ENCODE measurements at regions not wholly inside any gene's neighbourhood (a gene's known extent, or its start where the extent isn't known, plus 50 kb on each side); places are given as distances from the start of the nearest gene placed in this dataset.

DNA sequence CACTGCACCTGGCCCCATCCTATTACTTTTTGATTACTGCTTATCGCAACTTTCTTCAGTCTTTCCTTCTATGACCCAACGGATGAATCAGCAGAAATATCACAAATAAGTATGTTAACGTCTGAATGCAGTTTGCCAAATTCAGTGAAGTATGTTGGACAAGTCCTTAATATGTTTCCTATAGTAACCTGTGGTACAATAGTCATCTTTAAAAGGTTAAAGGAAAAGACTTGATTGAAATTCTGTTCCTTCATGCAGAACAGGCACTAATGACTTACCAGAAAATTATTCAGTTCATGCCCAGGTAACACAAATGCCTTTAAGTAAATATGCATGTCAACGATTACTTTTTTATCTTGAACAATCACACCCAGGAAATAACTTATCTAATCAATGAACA lies 242.6 kb downstream of the KCTD12 start:
- 78 to 81% methylated on average over 4 of the region's 4 CpGs for WGBS, 2 donors
- intact Hi-C loops (cut with DNase I; ENCODE audit: low total_unique reads): no loop called here
- no peak for DNase-seq (ENCODE audit: low spot score in 2 of 2)
- no peak for TF ChIP-seq POLR2A (IDR thresholded peaks at IDR 0.05)
- TF ChIP-seq, protein P1, sequence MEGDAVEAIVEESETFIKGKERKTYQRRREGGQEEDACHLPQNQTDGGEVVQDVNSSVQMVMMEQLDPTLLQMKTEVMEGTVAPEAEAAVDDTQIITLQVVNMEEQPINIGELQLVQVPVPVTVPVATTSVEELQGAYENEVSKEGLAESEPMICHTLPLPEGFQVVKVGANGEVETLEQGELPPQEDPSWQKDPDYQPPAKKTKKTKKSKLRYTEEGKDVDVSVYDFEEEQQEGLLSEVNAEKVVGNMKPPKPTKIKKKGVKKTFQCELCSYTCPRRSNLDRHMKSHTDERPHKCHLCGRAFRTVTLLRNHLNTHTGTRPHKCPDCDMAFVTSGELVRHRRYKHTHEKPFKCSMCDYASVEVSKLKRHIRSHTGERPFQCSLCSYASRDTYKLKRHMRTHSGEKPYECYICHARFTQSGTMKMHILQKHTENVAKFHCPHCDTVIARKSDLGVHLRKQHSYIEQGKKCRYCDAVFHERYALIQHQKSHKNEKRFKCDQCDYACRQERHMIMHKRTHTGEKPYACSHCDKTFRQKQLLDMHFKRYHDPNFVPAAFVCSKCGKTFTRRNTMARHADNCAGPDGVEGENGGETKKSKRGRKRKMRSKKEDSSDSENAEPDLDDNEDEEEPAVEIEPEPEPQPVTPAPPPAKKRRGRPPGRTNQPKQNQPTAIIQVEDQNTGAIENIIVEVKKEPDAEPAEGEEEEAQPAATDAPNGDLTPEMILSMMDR (IDR thresholded peaks at IDR 0.05): no peak
- H3K4me3 ChIP-seq (ENCODE audit: low read depth, poor library complexity, severe bottlenecking): no peak overlapping the region

GRCh38 chr13:76641056-76641455 lies 245.1 kb downstream of the KCTD12 start:
- DNase-seq (ENCODE audit: low spot score in 2 of 2): no peak
- WGBS, 2 donors: 61 to 69% methylated on average over 1 of the region's 1 CpG

GRCh38 chr13:76638882-76639281 lies 247.3 kb downstream of the KCTD12 start:
- DNase-seq (ENCODE audit: low spot score in 2 of 2): no peak
- TF ChIP-seq, protein P1 (IDR thresholded peaks at IDR 0.05): no peak
- no peak for TF ChIP-seq POLR2A (IDR thresholded peaks at IDR 0.05)
- H3K4me3 ChIP-seq (ENCODE audit: low read depth, poor library complexity, severe bottlenecking): no peak overlapping the region
- WGBS, 2 donors: 59 to 60% methylated on average over 3 of the region's 3 CpGs
- intact Hi-C loops (cut with DNase I; ENCODE audit: low total_unique reads): no loop called here

More at GRCh38 chr13:76641056-76641455, 245.1 kb downstream of the KCTD12 start:
- H3K4me3 ChIP-seq (ENCODE audit: low read depth, poor library complexity, severe bottlenecking): no peak overlapping the region
- intact Hi-C loops (cut with DNase I; ENCODE audit: low total_unique reads): no loop called here
- TF ChIP-seq POLR2A (IDR thresholded peaks at IDR 0.05): no peak

DNA sequence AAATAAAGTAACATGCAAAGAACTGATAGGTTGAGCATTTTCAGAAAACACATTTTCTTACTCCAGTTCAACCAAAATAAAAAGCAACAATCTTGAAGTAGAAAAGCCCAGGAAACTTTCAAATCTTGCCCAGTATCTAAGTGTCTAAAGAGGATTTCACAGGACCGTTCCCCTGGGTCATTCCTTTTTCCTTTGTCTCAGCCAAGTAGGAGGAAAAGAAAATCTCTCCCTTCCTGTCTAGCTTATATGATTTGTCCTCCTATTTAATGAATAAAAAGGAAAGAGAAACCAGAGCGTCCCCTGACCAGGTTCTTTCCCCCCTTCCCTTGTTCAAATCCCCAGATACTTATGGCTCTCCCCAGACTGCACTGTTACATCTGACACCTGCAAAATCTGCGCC lies 248.0 kb downstream of the KCTD12 start:
- intact Hi-C loops (cut with DNase I; ENCODE audit: low total_unique reads): no loop called here
- no peak for TF ChIP-seq POLR2A (IDR thresholded peaks at IDR 0.05)
- TF ChIP-seq, protein P1 (IDR thresholded peaks at IDR 0.05): no peak
- 60 to 65% methylated on average over 3 of the region's 3 CpGs for WGBS, 2 donors
- H3K4me3 ChIP-seq (ENCODE audit: low read depth, poor library complexity, severe bottlenecking): no peak overlapping the region
- DNase-seq (ENCODE audit: low spot score in 2 of 2): no peak

- intact Hi-C loops (cut with DNase I; ENCODE audit: low total_unique reads): no loop called here
- 41 to 48% methylated on average over 2 of the region's 2 CpGs for WGBS, 2 donors
- H3K4me3 ChIP-seq (ENCODE audit: low read depth, poor library complexity, severe bottlenecking): no peak overlapping the region
- DNase-seq (ENCODE audit: low spot score in 2 of 2): no peak
- TF ChIP-seq POLR2A (IDR thresholded peaks at IDR 0.05): no peak
- TF ChIP-seq, protein P1 (IDR thresholded peaks at IDR 0.05): no peak
These were observed 248.5 kb downstream of the KCTD12 start for GRCh38 chr13:76637641-76638141.

DNA sequence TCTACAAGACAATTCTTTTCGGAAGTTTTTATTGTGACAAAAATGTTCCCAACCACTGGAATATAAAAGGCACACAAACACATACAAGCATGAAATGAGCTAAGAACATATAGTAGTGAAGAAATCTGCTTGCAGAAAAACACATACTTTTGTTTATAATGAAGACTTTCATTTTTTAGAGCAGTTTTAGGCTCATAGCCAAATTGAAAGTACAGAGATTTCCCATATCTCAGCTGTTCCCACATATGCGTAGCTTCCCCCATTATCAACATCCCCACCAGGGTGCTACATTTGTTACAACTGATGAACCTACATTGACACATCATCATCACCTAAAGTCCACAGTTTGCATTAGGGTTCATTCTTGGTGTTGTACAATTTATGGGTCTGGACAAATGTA lies 249.4 kb downstream of the KCTD12 start:
- H3K4me3 ChIP-seq (ENCODE audit: low read depth, poor library complexity, severe bottlenecking): no peak overlapping the region
- WGBS, 2 donors: 66 to 69% methylated on average over 2 of the region's 2 CpGs
- no peak for DNase-seq (ENCODE audit: low spot score in 2 of 2)
- TF ChIP-seq POLR2A (IDR thresholded peaks at IDR 0.05): no peak
- TF ChIP-seq, protein P1 (IDR thresholded peaks at IDR 0.05): no peak
- intact Hi-C loops (cut with DNase I; ENCODE audit: low total_unique reads): no loop called here
